SK-N-SH (cell line): ENCODE measurements at regions not wholly inside any gene's neighbourhood (a gene's known extent, or its start where the extent isn't known, plus 50 kb on each side); places are given as distances from the start of the nearest gene placed in this dataset.

Experiments
- EP300 ChIP-seq, 2 experiments: IDR thresholded peaks; 2 replicates each; pipeline versions ENCODE4 v1.4.0 to v1.6.1; 2012; ENCODE audit warnings: borderline replicate concordance in 1 of 2, low read depth in 1 of 2, low read length in 1 of 2
- EZH2phosphoT487 ChIP-seq: fragments of 200-600 bp; sonication (generic); IDR thresholded peaks from 2 replicates; pipeline ENCODE4 v1.6.1; 2017; ENCODE audit warnings: low read depth, mixed run types, mild to moderate bottlenecking, antibody characterized with exemption, moderate library complexity, borderline replicate concordance
- FOXJ3 ChIP-seq: sonication (generic); formaldehyde crosslinking; IDR thresholded peaks from 2 replicates; pipeline ENCODE4 v1.5.1; 2020; ENCODE audit warnings: mild to moderate bottlenecking, missing genetic modification reagents
- POLR2AphosphoS5 ChIP-seq: IDR thresholded peaks from 2 replicates; pipeline ENCODE4 v1.6.1; 2012; ENCODE audit warnings: low read depth, low read length
- RAD21 ChIP-seq: IDR thresholded peaks from 2 replicates; pipeline ENCODE4 v1.6.1; 2012; ENCODE audit warnings: mild to moderate bottlenecking, low read length
- RFX5 ChIP-seq: IDR thresholded peaks from 2 replicates; pipeline ENCODE4 v1.6.1; 2012; ENCODE audit warnings: mild to moderate bottlenecking, improper control_type of control experiment, low read length
- SIN3A ChIP-seq: IDR thresholded peaks from 2 replicates; pipeline ENCODE4 v1.6.1; 2012; ENCODE audit warnings: low read depth, mild to moderate bottlenecking, low read length, moderate library complexity, borderline replicate concordance
- SMC3 ChIP-seq: IDR thresholded peaks from 2 replicates; pipeline ENCODE4 v1.6.1; 2012; ENCODE audit warnings: low read depth, low read length, improper control_type of control experiment
- TF ChIP-seq, protein P1 (sequence below): fragments of 200-600 bp; sonication (generic); IDR thresholded peaks from 2 replicates; pipeline ENCODE4 v1.6.1; 2017; ENCODE audit warnings: antibody characterized with exemption, mild to moderate bottlenecking, moderate library complexity
- TF ChIP-seq, protein P2 (sequence below): fragments of 150-350 bp; IDR thresholded peaks from 2 replicates; pipeline ENCODE4 v1.6.1; 2017; ENCODE audit warnings: antibody characterized with exemption, low read length, low read depth, borderline replicate concordance
- TF ChIP-seq, protein P3 (sequence below): IDR thresholded peaks from 2 replicates; pipeline ENCODE4 v1.4.0; 2012; ENCODE audit warnings: low read depth

DNA sequence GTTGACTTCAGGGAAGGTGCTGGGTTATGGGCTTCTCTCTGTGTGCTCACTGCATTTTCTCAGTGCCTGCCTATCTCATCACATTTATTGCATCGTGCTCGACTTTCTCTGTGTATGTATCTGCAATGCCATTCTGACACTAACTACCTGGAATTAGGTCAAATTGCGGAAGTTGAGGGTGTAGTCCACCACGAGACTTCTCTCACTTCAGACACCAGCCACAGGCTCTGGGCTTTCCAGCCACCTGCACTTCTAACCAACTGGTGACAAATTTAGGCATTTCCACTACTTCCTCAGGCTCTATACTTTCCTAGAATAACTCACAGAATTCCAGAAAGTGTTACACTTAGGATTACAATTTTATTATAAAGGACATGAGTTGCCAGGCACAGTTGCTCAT, 188.6 kb upstream of the ZNF608 start:
- no peak for TF ChIP-seq EZH2phosphoT487
- TF ChIP-seq, protein P1, sequence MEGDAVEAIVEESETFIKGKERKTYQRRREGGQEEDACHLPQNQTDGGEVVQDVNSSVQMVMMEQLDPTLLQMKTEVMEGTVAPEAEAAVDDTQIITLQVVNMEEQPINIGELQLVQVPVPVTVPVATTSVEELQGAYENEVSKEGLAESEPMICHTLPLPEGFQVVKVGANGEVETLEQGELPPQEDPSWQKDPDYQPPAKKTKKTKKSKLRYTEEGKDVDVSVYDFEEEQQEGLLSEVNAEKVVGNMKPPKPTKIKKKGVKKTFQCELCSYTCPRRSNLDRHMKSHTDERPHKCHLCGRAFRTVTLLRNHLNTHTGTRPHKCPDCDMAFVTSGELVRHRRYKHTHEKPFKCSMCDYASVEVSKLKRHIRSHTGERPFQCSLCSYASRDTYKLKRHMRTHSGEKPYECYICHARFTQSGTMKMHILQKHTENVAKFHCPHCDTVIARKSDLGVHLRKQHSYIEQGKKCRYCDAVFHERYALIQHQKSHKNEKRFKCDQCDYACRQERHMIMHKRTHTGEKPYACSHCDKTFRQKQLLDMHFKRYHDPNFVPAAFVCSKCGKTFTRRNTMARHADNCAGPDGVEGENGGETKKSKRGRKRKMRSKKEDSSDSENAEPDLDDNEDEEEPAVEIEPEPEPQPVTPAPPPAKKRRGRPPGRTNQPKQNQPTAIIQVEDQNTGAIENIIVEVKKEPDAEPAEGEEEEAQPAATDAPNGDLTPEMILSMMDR, result no peak
- no peak for TF ChIP-seq RFX5
- TF ChIP-seq FOXJ3 (CRISPR knock-in tag), result no peak
- TF ChIP-seq, protein P2, sequence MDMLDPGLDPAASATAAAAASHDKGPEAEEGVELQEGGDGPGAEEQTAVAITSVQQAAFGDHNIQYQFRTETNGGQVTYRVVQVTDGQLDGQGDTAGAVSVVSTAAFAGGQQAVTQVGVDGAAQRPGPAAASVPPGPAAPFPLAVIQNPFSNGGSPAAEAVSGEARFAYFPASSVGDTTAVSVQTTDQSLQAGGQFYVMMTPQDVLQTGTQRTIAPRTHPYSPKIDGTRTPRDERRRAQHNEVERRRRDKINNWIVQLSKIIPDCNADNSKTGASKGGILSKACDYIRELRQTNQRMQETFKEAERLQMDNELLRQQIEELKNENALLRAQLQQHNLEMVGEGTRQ, result no peak
- TF ChIP-seq POLR2AphosphoS5, result no peak
- TF ChIP-seq EP300 (IDR thresholded peaks at IDR 0.05; ENCODE audit: borderline replicate concordance in 1 of 2, low read depth in 1 of 2, low read length in 1 of 2), result no peak
- TF ChIP-seq RAD21, result no peak
- no peak for TF ChIP-seq SIN3A
- TF ChIP-seq, protein P3, sequence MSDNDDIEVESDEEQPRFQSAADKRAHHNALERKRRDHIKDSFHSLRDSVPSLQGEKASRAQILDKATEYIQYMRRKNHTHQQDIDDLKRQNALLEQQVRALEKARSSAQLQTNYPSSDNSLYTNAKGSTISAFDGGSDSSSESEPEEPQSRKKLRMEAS, result no peak
- TF ChIP-seq SMC3, result no peak
